ENCODE measurements at regions not wholly inside any gene's neighbourhood (a gene's known extent, or its start where the extent isn't known, plus 50 kb on each side); places are given as distances from the start of the nearest gene placed in this dataset.

GRCh38 chr21:28226563-28226962 lies 766.1 kb downstream of the LTN1 start:
- no peak for TF ChIP-seq EZH2 (IDR thresholded peaks at IDR 0.05; ENCODE audit: borderline replicate concordance, low read depth, low read length)
- TF ChIP-seq SIN3A (IDR thresholded peaks at IDR 0.05; ENCODE audit: borderline replicate concordance in 2 of 2, control insufficient read depth in 1 of 2, low read depth in 2 of 2, low read length in 2 of 2), result no peak
- TF ChIP-seq CTCF (IDR thresholded peaks at IDR 0.05 in 2 of 3, conservative IDR thresholded peaks at IDR 0.05 in 1 of 3; ENCODE audit: insufficient read depth in 2 of 3, low read depth in 1 of 3, low read length in 3 of 3), result no peak
